A549 (cell line): ENCODE measurements at regions not wholly inside any gene's neighbourhood (a gene's known extent, or its start where the extent isn't known, plus 50 kb on each side); places are given as distances from the start of the nearest gene placed in this dataset.

ENCODE experiments used
- ATAC-seq, 2 experiments: fragments of 200-7000 bp in 1 of 2; fragments of >200 bp in 1 of 2; cut with Nextera tagmentation in 1 of 2; cut with Tn5 transposase in 1 of 2; 3 replicates each; pipeline versions ENCODE4 v1.8.0 to v1.9.1; 2018 to 2020; ENCODE audit warnings: mild to moderate bottlenecking in 1 of 2, moderate library complexity in 1 of 2
- CTCF ChIA-PET: fragments of 300-600 bp; sonication (Branson Sonifier 250); formaldehyde crosslinking; extraction: SDS; loops from one replicate; lab custom pipeline; 2021; ENCODE audit warnings: antibody characterized with exemption, inconsistent platforms; lab: Yijun Ruan, JAX
- POLR2A ChIA-PET: fragments of 350-600 bp; formaldehyde crosslinking; extraction: SDS; loops from one replicate; lab custom pipeline; 2021; ENCODE audit warnings: antibody characterized with exemption, inconsistent platforms; lab: Yijun Ruan, JAX
- DNase-seq, 2 experiments: peaks; one replicate each; pipeline versions ENCODE4 v3.0.0 to v3.0.0-alpha.2; 2011 to 2016; ENCODE audit warnings: low read depth in 1 of 2, low spot score in 1 of 2
- FAIRE-seq: peaks from 2 replicates; lab custom pipeline; 2011; peaks lifted over from hg19 to GRCh38; lab: Jason Lieb, UNC
- H3K27ac ChIP-seq, 2 experiments: fragments of >200 bp; sonication (Bioruptor Twin); formaldehyde crosslinking; 3 replicates each; pipeline ENCODE4 v1.5.1; 2016 to 2017
- H3K4me1 ChIP-seq: fragments of >200 bp; sonication (Bioruptor Twin); formaldehyde crosslinking; 3 replicates; pipeline ENCODE4 v1.6.1; 2016
- H3K4me2 ChIP-seq: fragments of >200 bp; sonication (Bioruptor Twin); formaldehyde crosslinking; 3 replicates; pipeline ENCODE4 v1.6.1; 2016
- H3K4me3 ChIP-seq: fragments of >200 bp; sonication (Bioruptor Twin); formaldehyde crosslinking; 3 replicates; pipeline ENCODE4 v1.5.1; 2016
- H3K9me3 ChIP-seq: fragments of >200 bp; sonication (Bioruptor Twin); formaldehyde crosslinking; 3 replicates; pipeline ENCODE4 v1.6.1; 2016
- CHD2 ChIP-seq: fragments of 150-350 bp; IDR thresholded peaks from 2 replicates; pipeline ENCODE4 v1.6.1; 2014; ENCODE audit warnings: low read length; ENCODE audit not compliant: partially characterized antibody
- ESRRA ChIP-seq: fragments of 150-350 bp; IDR thresholded peaks from 2 replicates; pipeline ENCODE4 v1.6.1; 2014; ENCODE audit warnings: mild to moderate bottlenecking, low read length, borderline replicate concordance
- FOSL2 ChIP-seq, 2 experiments: fragments of 450-650 bp in 1 of 2; fragments of >200 bp in 1 of 2; sonication (Bioruptor Twin) in 1 of 2; formaldehyde crosslinking; IDR thresholded peaks; 2 replicates each; pipeline versions ENCODE4 v1.5.0 to v1.6.1; 2016 to 2020; ENCODE audit warnings: mild to moderate bottlenecking in 1 of 2, moderate library complexity in 1 of 2
- HDAC2 ChIP-seq: fragments of 200-600 bp; sonication (generic); IDR thresholded peaks from 2 replicates; pipeline ENCODE4 v1.6.1; 2016
- HEYL ChIP-seq: fragments of 250-450 bp; sonication (Bioruptor Pico); IDR thresholded peaks from 2 replicates; pipeline ENCODE4 v1.8.0; 2021; ENCODE audit warnings: mild to moderate bottlenecking, moderate library complexity
- HOXA7 ChIP-seq: fragments of 250-450 bp; sonication (Bioruptor Pico); IDR thresholded peaks from 2 replicates; pipeline ENCODE4 v1.5.0; 2020; ENCODE audit warnings: mild to moderate bottlenecking, moderate library complexity
- HOXB5 ChIP-seq: fragments of 250-450 bp; sonication (Bioruptor Pico); IDR thresholded peaks from 2 replicates; pipeline ENCODE4 v1.5.0; 2020; ENCODE audit warnings: mild to moderate bottlenecking, moderate library complexity
- JUN ChIP-seq, 2 experiments: fragments of >200 bp; sonication (Bioruptor Twin); formaldehyde crosslinking; IDR thresholded peaks; 2 replicates in 1 of 2; 3 replicates in 1 of 2; pipeline ENCODE4 v1.6.1; 2016 to 2017
- KDM5A ChIP-seq: fragments of 200-600 bp; sonication (generic); IDR thresholded peaks from 2 replicates; pipeline ENCODE4 v1.6.1; 2016; ENCODE audit warnings: antibody characterized with exemption, mild to moderate bottlenecking
- MAFK ChIP-seq: fragments of 450-650 bp; IDR thresholded peaks from 2 replicates; pipeline ENCODE4 v1.6.1; 2014; ENCODE audit not compliant: partially characterized antibody
- MAZ ChIP-seq: fragments of 150-350 bp; IDR thresholded peaks from 2 replicates; pipeline ENCODE4 v1.6.1; 2014; ENCODE audit warnings: antibody characterized with exemption, low read depth, low read length, borderline replicate concordance
- NR3C1 ChIP-seq: fragments of >200 bp; sonication (Bioruptor Twin); formaldehyde crosslinking; IDR thresholded peaks from 3 replicates; pipeline ENCODE4 v1.6.1; 2017
- RAD21 ChIP-seq, 2 experiments: fragments of >200 bp in 1 of 2; sonication (Bioruptor Twin) in 1 of 2; formaldehyde crosslinking in 1 of 2; IDR thresholded peaks in 1 of 2; conservative IDR thresholded peaks in 1 of 2; 2 replicates in 1 of 2; 3 replicates in 1 of 2; pipeline ENCODE4 v1.6.1; 2012 to 2018; ENCODE audit warnings: inconsistent platforms in 1 of 2
- RNF2 ChIP-seq: fragments of 200-600 bp; sonication (generic); IDR thresholded peaks from 2 replicates; pipeline ENCODE4 v1.6.1; 2016; ENCODE audit warnings: low read depth, mild to moderate bottlenecking, antibody characterized with exemption, moderate library complexity, borderline replicate concordance
- SREBF2 ChIP-seq: fragments of 450-650 bp; IDR thresholded peaks from 2 replicates; pipeline ENCODE4 v1.6.1; 2014; ENCODE audit warnings: mild to moderate bottlenecking, moderate library complexity
- ZNF302 ChIP-seq: fragments of 250-450 bp; sonication (Bioruptor Pico); IDR thresholded peaks from 2 replicates; pipeline ENCODE4 v1.9.0; 2021; ENCODE audit warnings: inconsistent platforms, mild to moderate bottlenecking, moderate library complexity
- WGBS: methylation state at CpG from one replicate; pipeline ENCODE4 v1.1.6; 2017; ENCODE audit errors: missing lambda C conversion rate; 5-methylcytosine and 5-hydroxymethylcytosine counted together
- TF ChIP-seq, protein P1 (sequence below): IDR thresholded peaks from 2 replicates; pipeline ENCODE4 v1.6.1; 2012; ENCODE audit warnings: low read depth, borderline replicate concordance
- TF ChIP-seq, protein P2 (sequence below): fragments of 250-450 bp; sonication (Bioruptor Pico); IDR thresholded peaks from 2 replicates; pipeline ENCODE4 v1.5.0; 2020; ENCODE audit warnings: low read depth, mild to moderate bottlenecking, moderate library complexity
- TF ChIP-seq, protein P3 (sequence below): fragments of 200-600 bp; sonication (generic); IDR thresholded peaks from 2 replicates; pipeline ENCODE4 v1.6.1; 2016; ENCODE audit warnings: antibody characterized with exemption, mild to moderate bottlenecking, moderate library complexity
- TF ChIP-seq, protein P4 (sequence below): IDR thresholded peaks from 2 replicates; pipeline ENCODE4 v1.6.1; 2012

DNA sequence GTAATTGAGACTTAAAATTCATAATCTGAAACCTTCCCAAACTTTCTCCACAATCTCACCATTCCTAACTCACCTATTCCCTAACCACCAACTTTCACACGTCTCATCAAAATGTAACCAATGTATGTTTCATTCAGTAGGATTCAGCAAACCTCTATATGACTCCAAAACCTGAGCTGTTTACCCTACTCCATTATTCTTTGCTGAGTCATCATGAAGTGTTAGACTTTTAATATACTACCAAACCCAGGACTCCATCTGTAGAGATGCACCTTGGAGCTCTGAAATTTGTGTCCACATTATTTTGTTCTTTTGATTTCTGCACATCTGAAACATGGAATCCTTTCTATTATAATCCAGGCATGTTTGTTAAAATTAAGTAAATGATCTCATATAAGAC is 727.0 kb upstream of the PIK3C3 start:
- CTCF ChIA-PET, result no interaction called here
- Histone ChIP-seq H3K4me2 (no peak overlapping the region), H3K4me3 (no peak overlapping the region), H3K27ac (no peak overlapping the region), H3K9me3 (no peaks in the 10 kb centered on the region), H3K4me1 (no peaks in the 10 kb centered on the region)
- POLR2A ChIA-PET, result no interaction called here
- no peak for ATAC-seq
- TF ChIP-seq MAFK (peak; percentile 75), ESRRA (no peak)
- FAIRE-seq, result no peak
- WGBS, result 14% methylated on average over 1 of the region's 1 CpG
- DNase-seq, result no peak

DNA sequence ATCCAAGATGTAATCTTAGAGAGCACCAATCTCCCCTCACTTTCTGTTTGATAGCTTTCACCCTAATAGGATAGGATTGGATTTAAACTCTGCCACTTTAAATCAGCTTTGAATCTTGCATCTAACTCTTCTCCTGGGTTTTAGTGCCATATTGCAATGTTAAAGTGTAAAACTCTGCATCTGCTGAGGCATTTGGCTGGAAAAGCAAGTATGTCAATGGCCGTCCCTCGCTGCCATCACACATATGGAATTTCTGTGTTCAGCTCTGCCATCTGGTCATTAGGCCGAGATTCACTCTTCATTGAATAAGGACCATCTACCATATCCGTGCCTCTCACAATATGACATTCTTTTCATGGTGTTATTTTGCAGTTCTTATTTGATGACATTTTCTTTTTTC is 728.1 kb upstream of the PIK3C3 start:
- ChIA-PET POLR2A (no interaction called here), CTCF (no interaction called here)
- FAIRE-seq (no peak), ATAC-seq (no peak), DNase-seq (no peak)
- Histone ChIP-seq H3K4me3 (no peak overlapping the region), H3K27ac (no peak overlapping the region), H3K9me3 (no peaks in the 10 kb centered on the region), H3K4me1 (no peaks in the 10 kb centered on the region), H3K4me2 (no peak overlapping the region)
- 41% methylated on average over 4 of the region's 4 CpGs for WGBS
- TF ChIP-seq, protein P1, sequence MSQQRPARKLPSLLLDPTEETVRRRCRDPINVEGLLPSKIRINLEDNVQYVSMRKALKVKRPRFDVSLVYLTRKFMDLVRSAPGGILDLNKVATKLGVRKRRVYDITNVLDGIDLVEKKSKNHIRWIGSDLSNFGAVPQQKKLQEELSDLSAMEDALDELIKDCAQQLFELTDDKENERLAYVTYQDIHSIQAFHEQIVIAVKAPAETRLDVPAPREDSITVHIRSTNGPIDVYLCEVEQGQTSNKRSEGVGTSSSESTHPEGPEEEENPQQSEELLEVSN, result no peak
- TF ChIP-seq SREBF2, result no peak
- no peak for TF ChIP-seq HOXB5 (CRISPR knock-in tag)
- no peak for TF ChIP-seq JUN (IDR thresholded peaks at IDR 0.05)
- no peak for TF ChIP-seq HEYL (CRISPR knock-in tag)
- TF ChIP-seq HOXA7 (CRISPR knock-in tag), result no peak
- TF ChIP-seq CHD2, result no peak
- TF ChIP-seq NR3C1, result no peak
- TF ChIP-seq HDAC2, result no peak
- TF ChIP-seq, protein P2, sequence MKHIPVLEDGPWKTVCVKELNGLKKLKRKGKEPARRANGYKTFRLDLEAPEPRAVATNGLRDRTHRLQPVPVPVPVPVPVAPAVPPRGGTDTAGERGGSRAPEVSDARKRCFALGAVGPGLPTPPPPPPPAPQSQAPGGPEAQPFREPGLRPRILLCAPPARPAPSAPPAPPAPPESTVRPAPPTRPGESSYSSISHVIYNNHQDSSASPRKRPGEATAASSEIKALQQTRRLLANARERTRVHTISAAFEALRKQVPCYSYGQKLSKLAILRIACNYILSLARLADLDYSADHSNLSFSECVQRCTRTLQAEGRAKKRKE (CRISPR knock-in tag), result no peak
- no peak for TF ChIP-seq KDM5A

DNA sequence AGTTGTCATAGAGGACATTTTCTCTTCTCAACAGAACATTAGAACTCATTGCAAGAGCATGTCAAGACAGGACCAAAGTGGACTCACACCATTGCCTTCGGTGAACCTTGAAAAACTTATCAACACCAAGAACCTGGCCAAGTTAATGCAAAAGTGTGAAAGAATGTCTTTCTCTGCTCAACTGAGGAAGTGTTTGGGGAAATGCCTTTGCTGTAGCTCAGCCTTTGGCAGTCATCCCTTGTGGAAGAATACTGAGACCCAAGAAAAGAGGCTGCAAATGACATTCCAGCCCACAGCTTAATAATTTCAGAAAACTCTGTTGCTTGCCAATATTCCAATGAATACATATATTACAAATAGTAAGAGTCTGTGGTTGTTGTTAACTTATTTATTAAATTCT is 728.8 kb upstream of the PIK3C3 start:
- ChIA-PET CTCF (no interaction called here), POLR2A (no interaction called here)
- DNase-seq (no peak), FAIRE-seq (no peak), ATAC-seq (no peak)
- no peaks in the 10 kb centered on the region for H3K9me3 ChIP-seq
- H3K27ac ChIP-seq, result no peak overlapping the region
- TF ChIP-seq SREBF2 (no peak), RNF2 (no peak), MAZ (no peak), FOSL2 (IDR thresholded peaks at IDR 0.05) (no peak), FOSL2 (CRISPR knock-in tag; IDR thresholded peaks at IDR 0.05) (no peak), ZNF302 (no peak), CHD2 (no peak), KDM5A (no peak), NR3C1 (no peak), RAD21 (conservative IDR thresholded peaks at IDR 0.05 in 1 of 2, IDR thresholded peaks at IDR 0.05 in 1 of 2) (no peak)
- TF ChIP-seq, protein P3, sequence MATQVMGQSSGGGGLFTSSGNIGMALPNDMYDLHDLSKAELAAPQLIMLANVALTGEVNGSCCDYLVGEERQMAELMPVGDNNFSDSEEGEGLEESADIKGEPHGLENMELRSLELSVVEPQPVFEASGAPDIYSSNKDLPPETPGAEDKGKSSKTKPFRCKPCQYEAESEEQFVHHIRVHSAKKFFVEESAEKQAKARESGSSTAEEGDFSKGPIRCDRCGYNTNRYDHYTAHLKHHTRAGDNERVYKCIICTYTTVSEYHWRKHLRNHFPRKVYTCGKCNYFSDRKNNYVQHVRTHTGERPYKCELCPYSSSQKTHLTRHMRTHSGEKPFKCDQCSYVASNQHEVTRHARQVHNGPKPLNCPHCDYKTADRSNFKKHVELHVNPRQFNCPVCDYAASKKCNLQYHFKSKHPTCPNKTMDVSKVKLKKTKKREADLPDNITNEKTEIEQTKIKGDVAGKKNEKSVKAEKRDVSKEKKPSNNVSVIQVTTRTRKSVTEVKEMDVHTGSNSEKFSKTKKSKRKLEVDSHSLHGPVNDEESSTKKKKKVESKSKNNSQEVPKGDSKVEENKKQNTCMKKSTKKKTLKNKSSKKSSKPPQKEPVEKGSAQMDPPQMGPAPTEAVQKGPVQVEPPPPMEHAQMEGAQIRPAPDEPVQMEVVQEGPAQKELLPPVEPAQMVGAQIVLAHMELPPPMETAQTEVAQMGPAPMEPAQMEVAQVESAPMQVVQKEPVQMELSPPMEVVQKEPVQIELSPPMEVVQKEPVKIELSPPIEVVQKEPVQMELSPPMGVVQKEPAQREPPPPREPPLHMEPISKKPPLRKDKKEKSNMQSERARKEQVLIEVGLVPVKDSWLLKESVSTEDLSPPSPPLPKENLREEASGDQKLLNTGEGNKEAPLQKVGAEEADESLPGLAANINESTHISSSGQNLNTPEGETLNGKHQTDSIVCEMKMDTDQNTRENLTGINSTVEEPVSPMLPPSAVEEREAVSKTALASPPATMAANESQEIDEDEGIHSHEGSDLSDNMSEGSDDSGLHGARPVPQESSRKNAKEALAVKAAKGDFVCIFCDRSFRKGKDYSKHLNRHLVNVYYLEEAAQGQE, result no peak
- TF ChIP-seq, protein P4, sequence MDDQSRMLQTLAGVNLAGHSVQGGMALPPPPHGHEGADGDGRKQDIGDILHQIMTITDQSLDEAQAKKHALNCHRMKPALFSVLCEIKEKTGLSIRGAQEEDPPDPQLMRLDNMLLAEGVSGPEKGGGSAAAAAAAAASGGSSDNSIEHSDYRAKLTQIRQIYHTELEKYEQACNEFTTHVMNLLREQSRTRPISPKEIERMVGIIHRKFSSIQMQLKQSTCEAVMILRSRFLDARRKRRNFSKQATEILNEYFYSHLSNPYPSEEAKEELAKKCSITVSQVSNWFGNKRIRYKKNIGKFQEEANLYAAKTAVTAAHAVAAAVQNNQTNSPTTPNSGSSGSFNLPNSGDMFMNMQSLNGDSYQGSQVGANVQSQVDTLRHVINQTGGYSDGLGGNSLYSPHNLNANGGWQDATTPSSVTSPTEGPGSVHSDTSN, result no peak
- no peak overlapping the region for H3K4me2 ChIP-seq
- no peak overlapping the region for H3K4me3 ChIP-seq
- H3K4me1 ChIP-seq, result no peaks in the 10 kb centered on the region
- WGBS, result 10% methylated on average over 1 of the region's 1 CpG
